Fibroblast of lung (primary cell): ENCODE measurements at regions not wholly inside any gene's neighbourhood (a gene's known extent, or its start where the extent isn't known, plus 50 kb on each side); places are given as distances from the start of the nearest gene placed in this dataset.

Experiments used
- DNase-seq, 2 donors: peaks; one replicate each; pipeline versions ENCODE4 v3.0.0 to v3.0.0-alpha.2; 2010; ENCODE audit warnings: low read depth in 2 of 2
- H2AFZ ChIP-seq: 2 replicates; pipeline ENCODE4 v1.5.1; 2012; ENCODE audit warnings: low read length, control low read depth, inconsistent platforms
- H3K27ac ChIP-seq: 2 replicates; pipeline ENCODE4 v1.5.1; 2011; ENCODE audit warnings: low read length, control low read depth; ENCODE audit not compliant: insufficient read depth
- H3K27me3 ChIP-seq: 2 replicates; pipeline ENCODE4 v1.5.1; 2011; ENCODE audit warnings: mild to moderate bottlenecking, low read length; ENCODE audit not compliant: control insufficient read depth, insufficient read depth
- H3K36me3 ChIP-seq: 2 replicates; pipeline ENCODE4 v1.5.1; 2011; ENCODE audit warnings: low read length; ENCODE audit not compliant: control insufficient read depth, insufficient read depth
- H3K4me1 ChIP-seq: 2 replicates; pipeline ENCODE4 v1.5.1; 2011; ENCODE audit warnings: low read length; ENCODE audit not compliant: control insufficient read depth, insufficient read depth; ENCODE audit errors: extremely low read depth
- H3K4me2 ChIP-seq: 2 replicates; pipeline ENCODE4 v1.5.1; 2011; ENCODE audit warnings: low read length, control low read depth; ENCODE audit not compliant: insufficient read depth; ENCODE audit errors: extremely low read depth
- H3K4me3 ChIP-seq, 4 experiments: fragments of 200-600 bp in 1 of 4; sonication (generic) in 1 of 4; replicated peaks in 1 of 4; 2 replicates each; pipeline ENCODE4 v1.5.1; 2011 to 2016; ENCODE audit warnings: low read length in 4 of 4, low read depth in 3 of 4, mild to moderate bottlenecking in 3 of 4, control low read depth in 2 of 4, inconsistent platforms in 1 of 4, mixed read lengths in 1 of 4; ENCODE audit not compliant: insufficient read depth in 1 of 4; ENCODE audit errors: control extremely low read depth in 1 of 4
- H3K79me2 ChIP-seq: 2 replicates; pipeline ENCODE4 v1.5.1; 2012; ENCODE audit warnings: mild to moderate bottlenecking, low read length, inconsistent platforms; ENCODE audit not compliant: control insufficient read depth, insufficient read depth
- H3K9ac ChIP-seq: 2 replicates; pipeline ENCODE4 v1.5.1; 2011; ENCODE audit warnings: mild to moderate bottlenecking, low read length, control low read depth; ENCODE audit not compliant: insufficient read depth
- H3K9me3 ChIP-seq: 2 replicates; pipeline ENCODE4 v1.5.1; 2012; ENCODE audit warnings: low read depth, low read length; ENCODE audit not compliant: control insufficient read depth, insufficient read depth
- H4K20me1 ChIP-seq: 2 replicates; pipeline ENCODE4 v1.5.1; 2011; ENCODE audit warnings: low read length; ENCODE audit not compliant: control insufficient read depth, insufficient read depth; ENCODE audit errors: extremely low read depth
- EZH2 ChIP-seq: IDR thresholded peaks from 2 replicates; pipeline ENCODE4 v1.5.1; 2012; ENCODE audit warnings: low read length, control low read depth, mild to moderate bottlenecking; ENCODE audit errors: missing control alignments
- TF ChIP-seq, protein P1 (sequence below), 2 donors: IDR thresholded peaks in 1 of 2; conservative IDR thresholded peaks in 1 of 2; 1 replicate in 1 of 2; 2 replicates in 1 of 2; pipeline ENCODE4 v1.5.1; 2011 to 2012; ENCODE audit warnings: low read length in 2 of 2, control low read depth in 1 of 2, inconsistent platforms in 1 of 2, low read depth in 1 of 2, mild to moderate bottlenecking in 1 of 2

DNA sequence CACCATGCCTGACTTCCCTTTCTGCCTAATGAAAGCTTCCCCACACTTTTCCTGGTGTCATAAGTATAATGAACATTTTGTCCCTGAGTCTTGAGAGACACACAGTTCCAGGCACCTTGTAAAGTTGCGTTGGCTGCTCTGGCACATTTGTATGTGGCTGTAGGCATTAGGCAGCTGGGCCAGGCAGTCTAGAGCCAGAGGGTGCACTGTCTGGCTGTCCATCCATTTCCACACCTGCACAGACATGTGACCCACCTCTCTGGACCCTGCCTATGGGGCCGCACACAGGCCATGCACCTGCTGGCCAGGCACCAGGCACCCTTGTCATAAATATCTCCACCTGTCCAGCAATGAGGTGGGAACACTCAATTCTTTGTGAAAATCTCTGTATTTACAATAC lies 54.7 kb upstream of the ANTXRL start:
- no peak overlapping the region for H3K9ac ChIP-seq
- no peaks in the 10 kb centered on the region for H4K20me1 ChIP-seq
- no peak overlapping the region for H3K4me3 ChIP-seq
- H3K36me3 ChIP-seq, result no peaks in the 10 kb centered on the region
- no peak overlapping the region for H3K4me2 ChIP-seq
- TF ChIP-seq EZH2, result no peak
- TF ChIP-seq, protein P1, sequence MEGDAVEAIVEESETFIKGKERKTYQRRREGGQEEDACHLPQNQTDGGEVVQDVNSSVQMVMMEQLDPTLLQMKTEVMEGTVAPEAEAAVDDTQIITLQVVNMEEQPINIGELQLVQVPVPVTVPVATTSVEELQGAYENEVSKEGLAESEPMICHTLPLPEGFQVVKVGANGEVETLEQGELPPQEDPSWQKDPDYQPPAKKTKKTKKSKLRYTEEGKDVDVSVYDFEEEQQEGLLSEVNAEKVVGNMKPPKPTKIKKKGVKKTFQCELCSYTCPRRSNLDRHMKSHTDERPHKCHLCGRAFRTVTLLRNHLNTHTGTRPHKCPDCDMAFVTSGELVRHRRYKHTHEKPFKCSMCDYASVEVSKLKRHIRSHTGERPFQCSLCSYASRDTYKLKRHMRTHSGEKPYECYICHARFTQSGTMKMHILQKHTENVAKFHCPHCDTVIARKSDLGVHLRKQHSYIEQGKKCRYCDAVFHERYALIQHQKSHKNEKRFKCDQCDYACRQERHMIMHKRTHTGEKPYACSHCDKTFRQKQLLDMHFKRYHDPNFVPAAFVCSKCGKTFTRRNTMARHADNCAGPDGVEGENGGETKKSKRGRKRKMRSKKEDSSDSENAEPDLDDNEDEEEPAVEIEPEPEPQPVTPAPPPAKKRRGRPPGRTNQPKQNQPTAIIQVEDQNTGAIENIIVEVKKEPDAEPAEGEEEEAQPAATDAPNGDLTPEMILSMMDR (conservative IDR thresholded peaks at IDR 0.05 in 1 of 2, IDR thresholded peaks at IDR 0.05 in 1 of 2; ENCODE audit: low read depth in 1 of 2, low read length in 2 of 2), result no peak
- DNase-seq, result no peak
- H3K27ac ChIP-seq, result no peak overlapping the region
- H3K9me3 ChIP-seq, result no peaks in the 10 kb centered on the region
- H3K4me1 ChIP-seq, result no peaks in the 10 kb centered on the region
- no peaks in the 10 kb centered on the region for H3K27me3 ChIP-seq
- H2AFZ ChIP-seq, result no peak overlapping the region
- H3K79me2 ChIP-seq, result no peaks in the 10 kb centered on the region

DNA sequence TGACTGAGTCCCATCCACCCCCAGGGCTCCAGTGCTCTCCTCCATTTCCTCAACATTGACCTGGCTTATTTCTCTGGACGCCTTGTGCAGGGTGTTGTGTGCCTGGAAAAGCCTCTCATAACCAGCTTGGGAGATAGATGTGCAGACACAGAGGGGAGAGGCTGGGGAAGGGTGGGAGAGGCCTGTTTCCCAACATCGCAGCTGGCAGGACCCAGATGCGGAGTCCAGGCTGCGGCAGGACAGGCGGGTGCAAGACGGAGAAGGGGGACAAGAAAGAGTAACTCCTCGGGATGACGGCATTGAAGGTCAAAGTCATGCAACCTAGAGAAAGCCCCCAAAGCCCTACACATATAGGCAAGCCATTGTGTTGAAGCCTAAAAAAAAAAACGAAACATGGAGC lies 54.1 kb upstream of the ANTXRL start:
- H3K27ac ChIP-seq, result no peak overlapping the region
- no peak overlapping the region for H3K9ac ChIP-seq
- no peaks in the 10 kb centered on the region for H3K4me1 ChIP-seq
- DNase-seq, result no peak
- no peaks in the 10 kb centered on the region for H4K20me1 ChIP-seq
- no peak overlapping the region for H3K4me3 ChIP-seq
- no peaks in the 10 kb centered on the region for H3K9me3 ChIP-seq
- TF ChIP-seq, protein P1 (conservative IDR thresholded peaks at IDR 0.05 in 1 of 2, IDR thresholded peaks at IDR 0.05 in 1 of 2; ENCODE audit: low read depth in 1 of 2, low read length in 2 of 2), result no peak
- no peak for TF ChIP-seq EZH2
- H3K4me2 ChIP-seq, result no peak overlapping the region
- H2AFZ ChIP-seq, result no peak overlapping the region
- H3K79me2 ChIP-seq, result no peaks in the 10 kb centered on the region
- H3K27me3 ChIP-seq, result no peaks in the 10 kb centered on the region
- no peaks in the 10 kb centered on the region for H3K36me3 ChIP-seq

DNA sequence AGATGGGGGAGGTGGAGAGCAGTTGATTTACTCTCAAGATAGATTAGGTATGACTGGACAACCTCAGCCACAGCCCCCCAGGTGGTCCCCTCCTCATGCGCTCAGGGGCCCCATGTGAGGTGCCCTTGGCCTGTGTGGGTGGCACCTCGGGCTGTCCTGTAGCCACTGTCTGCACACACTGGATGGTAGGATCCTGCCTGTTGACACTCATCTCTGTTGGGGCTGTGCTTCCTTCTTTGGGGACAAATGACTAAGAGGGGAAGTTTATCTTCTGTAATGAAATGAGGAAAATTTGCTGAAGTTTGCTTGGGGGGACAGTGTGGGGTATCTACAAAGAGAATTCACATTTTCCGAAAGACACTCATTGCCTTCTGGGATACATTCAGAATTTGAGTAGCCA lies 53.6 kb upstream of the ANTXRL start:
- no peak overlapping the region for H3K9ac ChIP-seq
- TF ChIP-seq, protein P1 (conservative IDR thresholded peaks at IDR 0.05 in 1 of 2, IDR thresholded peaks at IDR 0.05 in 1 of 2; ENCODE audit: low read depth in 1 of 2, low read length in 2 of 2), result no peak
- TF ChIP-seq EZH2, result no peak
- DNase-seq, result no peak
- no peak overlapping the region for H3K4me3 ChIP-seq
- H3K27ac ChIP-seq, result no peak overlapping the region
- H3K9me3 ChIP-seq, result no peaks in the 10 kb centered on the region
- no peaks in the 10 kb centered on the region for H3K79me2 ChIP-seq
- H3K4me2 ChIP-seq, result no peak overlapping the region
- H2AFZ ChIP-seq, result no peak overlapping the region
- H3K27me3 ChIP-seq, result no peaks in the 10 kb centered on the region
- no peaks in the 10 kb centered on the region for H3K4me1 ChIP-seq
- H4K20me1 ChIP-seq, result no peaks in the 10 kb centered on the region
- H3K36me3 ChIP-seq, result no peaks in the 10 kb centered on the region
